GM18873 (cell line): ENCODE measurements at regions not wholly inside any gene's neighbourhood (a gene's known extent, or its start where the extent isn't known, plus 50 kb on each side); places are given as distances from the start of the nearest gene placed in this dataset.
A peak's percentile ranks its signal among the peaks of the same experiment; 100 is the strongest.

ENCODE experiments used
- ATAC-seq: cut with Tn5 transposase; IDR thresholded peaks from one replicate; pipeline ENCODE4 v1.9.1; 2021; ENCODE audit warnings: mild to moderate bottlenecking, moderate library complexity, moderate number of reproducible peaks; ENCODE audit not compliant: unreplicated experiment, low FRiP score

GRCh38 chr7:50178166-50178565 lies 85.1 kb upstream of the ZPBP start:
- no peak for ATAC-seq

- no peak for ATAC-seq
Measured at GRCh38 chr7:50174948-50175347, 81.9 kb upstream of the ZPBP start.

DNA sequence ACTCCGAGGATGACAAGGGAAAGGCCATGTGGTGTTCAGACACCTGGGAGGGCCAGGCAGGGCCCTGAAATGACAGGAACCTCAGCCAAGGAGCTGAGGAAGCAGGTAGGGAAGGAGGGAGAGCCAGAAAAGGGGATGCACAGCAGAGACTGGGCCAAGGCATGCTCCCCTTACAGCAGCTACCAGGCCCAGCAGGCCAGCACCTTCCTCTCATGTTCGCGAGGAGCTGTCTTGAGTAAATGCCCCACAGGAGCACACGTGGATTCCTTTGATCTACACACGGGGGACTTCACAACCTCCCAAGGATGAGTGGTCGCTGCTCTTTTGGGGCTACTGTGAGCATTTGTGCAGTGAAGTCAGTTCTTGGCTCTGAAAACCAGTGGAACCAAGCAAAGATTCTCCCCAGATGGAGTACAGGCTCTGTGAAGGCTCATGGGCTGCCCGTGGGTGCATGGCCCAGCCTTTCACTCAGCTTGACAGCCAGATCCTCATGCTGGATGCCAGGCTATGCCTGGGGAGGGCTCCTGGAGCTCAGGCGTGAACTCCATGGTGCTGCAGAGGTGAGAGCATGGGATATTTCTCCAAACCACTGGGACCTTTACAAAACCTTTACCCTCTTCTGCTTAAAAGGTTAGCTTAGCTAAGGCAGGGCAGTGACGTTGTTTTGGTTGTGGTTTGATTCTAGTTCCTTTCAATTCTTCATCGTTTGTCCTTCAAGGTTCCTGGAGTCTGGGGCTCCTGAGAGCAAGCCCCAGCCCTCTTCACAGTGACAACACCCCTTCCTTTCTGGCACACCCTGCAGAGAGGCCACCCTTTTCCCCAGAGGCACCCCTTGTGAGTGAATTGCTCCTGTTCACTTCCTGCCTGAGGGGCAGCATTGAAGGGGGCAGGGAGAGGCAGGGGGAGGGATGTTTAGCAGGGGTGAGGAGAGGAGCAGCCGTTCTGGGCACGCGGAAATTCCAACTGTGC lies 74.2 kb upstream of the ZPBP start:
- no peak for ATAC-seq

DNA sequence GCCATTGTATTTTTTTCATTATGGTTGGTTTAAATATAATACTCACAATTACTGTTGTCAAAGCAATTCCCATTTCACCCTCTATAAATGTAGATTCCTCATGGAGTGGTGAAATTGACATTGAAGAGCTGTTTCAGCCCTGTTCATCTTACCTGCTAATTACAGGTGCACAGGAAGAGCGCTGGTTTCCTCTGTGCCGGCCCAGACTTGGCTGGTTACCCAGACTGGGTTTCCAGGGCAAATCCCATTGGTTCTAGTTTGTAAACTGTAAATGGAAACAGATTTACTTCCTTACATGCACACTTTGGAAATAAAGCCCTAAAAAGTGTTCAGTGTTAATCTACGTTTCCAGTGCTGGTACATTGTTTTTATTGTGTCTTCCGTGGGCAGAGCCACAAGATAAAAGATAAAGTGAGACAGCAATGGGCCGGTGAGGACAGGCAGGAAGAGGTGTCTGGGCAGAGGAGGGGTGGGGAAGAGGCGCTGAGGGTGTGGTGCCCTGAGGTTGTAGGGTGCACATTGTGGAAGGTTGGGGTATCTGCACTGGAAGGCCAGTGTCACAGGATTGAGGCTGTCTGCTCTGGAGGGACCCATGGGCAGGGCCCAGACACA lies 71.6 kb upstream of the ZPBP start:
- ATAC-seq: no peak

GRCh38 chr7:50160206-50160605 lies 67.2 kb upstream of the ZPBP start:
- no peak for ATAC-seq

DNA sequence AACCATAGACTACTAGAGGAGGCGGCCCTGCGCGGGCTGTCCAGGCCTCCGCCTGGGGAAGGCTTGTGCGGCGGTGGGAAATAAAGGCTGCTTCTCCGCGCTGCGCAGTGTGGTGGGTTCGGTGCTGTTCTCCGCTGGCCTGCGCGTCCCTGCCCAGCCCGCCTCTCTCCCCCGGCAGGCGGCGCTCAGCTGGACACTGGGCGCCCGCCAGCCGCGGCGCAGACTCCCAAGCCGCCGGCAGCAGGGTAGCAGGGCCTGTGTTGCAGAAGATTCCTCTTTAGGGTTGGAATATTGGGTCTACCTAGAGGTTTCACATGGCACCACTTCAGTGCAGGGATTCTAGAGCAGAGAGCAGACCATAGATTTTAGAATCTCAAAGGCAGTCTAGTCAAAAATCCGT lies 66.1 kb upstream of the ZPBP start:
- ATAC-seq: no peak

DNA sequence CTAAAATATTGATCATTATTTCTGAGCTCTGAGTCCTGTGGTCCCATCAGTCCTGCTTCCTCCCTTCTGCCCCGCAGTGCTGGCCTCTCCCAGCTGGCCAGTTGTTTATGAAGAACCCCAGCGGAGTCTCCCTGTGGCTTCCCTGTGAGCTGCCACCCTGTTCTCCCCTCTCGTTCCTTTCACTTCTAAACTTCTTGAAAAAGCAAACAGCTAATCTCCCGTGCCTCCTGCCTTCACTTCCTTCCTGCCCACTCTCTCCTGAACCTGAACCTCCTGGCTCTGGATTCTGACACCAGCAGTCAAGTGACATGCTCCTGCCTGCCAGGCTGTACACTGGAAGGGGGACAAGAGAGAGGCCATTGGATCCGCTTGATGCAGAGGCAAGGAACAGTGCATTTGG lies 63.7 kb upstream of the ZPBP start:
- no peak for ATAC-seq

- ATAC-seq: no peak
Measured at GRCh38 chr7:50156163-50156562, 63.1 kb upstream of the ZPBP start.

GRCh38 chr7:50155755-50156154 lies 62.7 kb upstream of the ZPBP start:
- no peak for ATAC-seq

GRCh38 chr7:50153995-50154394 lies 60.9 kb upstream of the ZPBP start:
- ATAC-seq: no peak

- no peak for ATAC-seq
Measured at GRCh38 chr7:50153148-50153547, 60.1 kb upstream of the ZPBP start.

GRCh38 chr7:50152486-50152885 lies 59.4 kb upstream of the ZPBP start:
- no peak for ATAC-seq

- ATAC-seq: no peak
Measured at GRCh38 chr7:50151661-50152060, 58.6 kb upstream of the ZPBP start.

DNA sequence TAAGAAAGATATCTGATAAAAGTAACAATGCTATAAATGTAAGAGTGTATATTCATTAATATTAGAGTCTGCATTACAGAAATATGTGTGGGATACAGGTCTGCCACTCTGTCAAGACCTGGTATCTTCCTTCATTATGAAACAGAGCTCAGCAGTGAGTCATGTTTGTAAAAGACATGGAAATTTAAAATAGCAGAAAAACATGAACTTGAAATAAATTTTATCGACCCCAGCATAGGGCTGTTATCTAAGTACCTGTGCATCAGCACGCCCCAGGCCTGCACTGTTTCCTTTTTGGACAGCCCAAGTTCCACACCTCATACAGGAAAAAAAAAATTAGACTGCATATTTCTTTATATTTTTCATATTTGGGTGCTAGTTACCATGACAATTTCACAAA lies 58.0 kb upstream of the ZPBP start:
- no peak for ATAC-seq

DNA sequence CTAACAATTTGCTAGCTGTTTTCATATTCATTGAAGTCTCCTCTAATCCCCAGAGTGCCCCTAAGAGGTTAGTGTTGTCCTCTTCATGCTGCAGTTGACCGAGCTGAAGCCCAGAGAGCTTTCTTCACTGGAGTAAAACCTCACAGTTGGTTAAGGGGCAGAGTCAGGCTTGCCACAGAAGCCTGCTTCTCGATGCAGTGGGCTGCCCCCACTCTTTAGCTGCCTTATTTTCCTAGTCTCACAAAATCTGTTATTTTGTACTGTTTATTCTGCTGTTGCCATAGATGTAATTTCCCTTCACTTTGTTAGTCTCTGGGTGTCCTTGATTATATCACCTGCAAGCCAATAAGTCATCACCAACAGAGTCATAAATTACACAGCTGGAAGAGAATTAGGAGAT lies 56.3 kb upstream of the ZPBP start:
- ATAC-seq: no peak

DNA sequence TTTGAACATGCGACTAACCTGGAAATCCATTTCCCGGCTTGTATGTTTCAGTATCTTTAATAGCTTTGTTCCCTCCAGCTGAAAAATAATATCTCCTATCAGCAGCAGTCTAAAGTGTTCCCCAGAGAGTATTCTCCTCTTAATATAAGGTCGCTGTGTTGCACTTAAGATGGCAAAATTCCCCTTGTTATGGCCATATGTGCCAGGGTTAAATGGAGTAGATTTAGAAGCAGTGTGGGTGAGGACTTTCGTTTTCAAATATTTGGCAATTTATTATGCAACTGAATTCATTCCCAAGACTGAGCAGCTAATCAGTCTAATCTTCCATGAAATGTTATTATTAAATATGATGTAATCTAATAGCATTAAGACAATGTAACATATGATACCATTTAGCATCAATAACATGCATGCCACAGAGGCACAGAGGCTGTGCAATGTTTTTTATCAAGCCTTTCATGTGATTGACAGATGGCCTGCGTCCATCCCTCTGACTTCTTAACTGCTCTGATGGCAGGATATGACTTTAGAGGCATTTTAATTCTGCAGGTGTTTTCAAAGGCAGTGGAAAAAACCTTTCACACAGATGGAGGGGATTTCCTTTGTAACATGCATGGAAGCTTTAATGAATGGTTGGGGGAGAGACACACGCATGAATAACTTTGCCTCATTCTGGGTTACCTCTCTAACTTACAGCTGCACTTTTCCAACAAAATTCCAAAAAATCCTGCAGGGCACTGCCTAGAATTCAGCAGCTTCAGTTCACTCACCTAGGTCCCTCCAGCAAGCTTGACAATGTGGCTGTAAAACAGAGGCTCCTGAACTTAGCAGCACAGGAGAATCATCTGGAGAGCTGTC lies 55.1 kb upstream of the ZPBP start:
- peak; percentile 44 for ATAC-seq

- no peak for ATAC-seq
Measured at GRCh38 chr7:50146692-50147091, 53.6 kb upstream of the ZPBP start.

DNA sequence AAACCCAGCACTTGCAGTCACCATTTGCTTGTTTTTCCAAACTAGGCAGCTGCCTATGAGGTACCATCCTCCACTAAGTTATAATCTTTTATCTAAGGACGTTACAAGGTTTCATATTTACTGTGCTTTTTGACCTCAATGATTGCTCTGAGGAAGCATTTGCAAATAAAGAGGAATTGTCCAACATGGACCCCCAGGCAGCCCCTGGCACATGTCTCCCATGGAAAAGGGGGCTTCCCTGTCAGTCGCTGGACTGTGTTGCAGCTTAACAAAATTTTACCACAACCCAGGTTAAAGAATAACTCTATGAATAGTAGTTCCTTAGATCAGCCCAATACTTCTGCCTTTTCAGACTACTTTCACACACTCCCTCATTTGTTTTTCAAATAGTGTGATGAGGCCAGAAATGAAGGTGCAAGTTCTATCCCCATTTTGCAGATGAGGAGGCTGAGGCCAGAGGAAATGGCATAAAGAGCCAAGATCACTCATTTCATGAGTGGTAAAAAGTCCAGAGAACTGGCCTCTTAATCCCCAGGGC lies 52.8 kb upstream of the ZPBP start:
- peak; percentile 66 for ATAC-seq

DNA sequence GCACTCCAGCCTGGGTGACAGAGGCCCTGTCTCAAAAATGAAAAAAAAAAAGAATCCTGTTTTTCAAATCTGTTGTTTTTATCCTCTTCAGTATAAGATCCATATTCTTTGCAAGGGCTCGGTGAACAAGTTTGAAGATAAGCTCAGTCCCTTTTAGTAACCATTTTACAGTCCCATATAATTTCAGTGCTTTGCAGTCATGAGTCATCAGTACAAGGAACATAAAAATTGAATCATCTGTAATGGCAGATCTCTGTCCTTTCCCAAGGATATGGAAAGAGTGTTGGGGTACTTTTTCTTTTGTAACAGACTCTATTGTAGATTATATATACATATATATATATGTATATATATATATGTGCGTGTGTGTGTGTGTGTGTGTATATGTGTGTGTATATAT lies 52.2 kb upstream of the ZPBP start:
- no peak for ATAC-seq
